ENCODE measurements at regions not wholly inside any gene's neighbourhood (a gene's known extent, or its start where the extent isn't known, plus 50 kb on each side); places are given as distances from the start of the nearest gene placed in this dataset.

DNA sequence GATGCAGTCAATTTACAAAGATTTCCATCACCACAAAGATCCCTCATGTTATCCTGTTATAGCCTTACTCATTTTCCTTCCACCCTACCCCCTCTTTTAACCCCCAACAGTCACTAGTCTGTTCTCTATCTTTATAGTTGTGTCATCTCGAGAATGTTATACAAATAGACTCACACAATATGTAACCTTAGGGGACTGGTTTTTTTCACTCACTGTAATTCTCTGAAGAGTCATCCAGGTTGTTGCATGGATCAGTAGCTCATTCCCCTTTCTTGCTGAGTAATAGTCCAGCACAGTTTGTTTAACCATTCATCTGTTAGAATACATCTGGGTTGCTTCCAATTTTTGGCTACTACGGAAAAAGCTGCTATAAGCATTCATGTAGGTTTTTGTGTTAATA lies 121.1 kb upstream of the PDE1C start:
- peak; percentile 63 for DNase-seq
- intact Hi-C loops (cut with micrococcal nuclease), result no loop called here
- no TSS peak for BruUV-seq (replicated peaks)
- no peaks in the 10 kb centered on the region for H3K9me2 ChIP-seq (replicated peaks; ENCODE audit: low read length)
- ATAC-seq, result peak; percentile 37; the same call in 1 of the 2 replicates
- no peaks in the 10 kb centered on the region for H3F3A ChIP-seq (ENCODE audit: low read length, unreplicated experiment)
- no peaks in the 10 kb centered on the region for H3K79me2 ChIP-seq (ENCODE audit: low read length)
- no peak overlapping the region for H3K27ac ChIP-seq (ENCODE audit: low read length)
- no peaks in the 10 kb centered on the region for H3K36me3 ChIP-seq (ENCODE audit: low read depth, low read length)
- CTCF ChIA-PET, result no interaction called here
- POLR2A ChIA-PET (ENCODE audit: unreplicated experiment), result no interaction called here
- no peak overlapping the region for H3K4me3 ChIP-seq (ENCODE audit: low read length)
- no peak overlapping the region for H3K9ac ChIP-seq (ENCODE audit: low read length)
- H3K27me3 ChIP-seq (ENCODE audit: low read length), result no peaks in the 10 kb centered on the region
- no peak overlapping the region for H3K4me2 ChIP-seq (ENCODE audit: low read length)
- H2AFZ ChIP-seq (ENCODE audit: low read length), result no peak overlapping the region
- H3K9me3 ChIP-seq (ENCODE audit: low read length), result peaks cover 11% of the 10 kb centered on the region; the same call in 1 of the 2 replicates
- TF ChIP-seq EZH2 (IDR thresholded peaks at IDR 0.05; ENCODE audit: low read length, unreplicated experiment), result no peak
- no peaks in the 10 kb centered on the region for H4K20me1 ChIP-seq (ENCODE audit: low read length)
- 0 out of 2 replicates have a peak, but pooled peaks cover 6% of the 10 kb centered on the region for H3K4me1 ChIP-seq (ENCODE audit: insufficient read depth, low read length)

DNA sequence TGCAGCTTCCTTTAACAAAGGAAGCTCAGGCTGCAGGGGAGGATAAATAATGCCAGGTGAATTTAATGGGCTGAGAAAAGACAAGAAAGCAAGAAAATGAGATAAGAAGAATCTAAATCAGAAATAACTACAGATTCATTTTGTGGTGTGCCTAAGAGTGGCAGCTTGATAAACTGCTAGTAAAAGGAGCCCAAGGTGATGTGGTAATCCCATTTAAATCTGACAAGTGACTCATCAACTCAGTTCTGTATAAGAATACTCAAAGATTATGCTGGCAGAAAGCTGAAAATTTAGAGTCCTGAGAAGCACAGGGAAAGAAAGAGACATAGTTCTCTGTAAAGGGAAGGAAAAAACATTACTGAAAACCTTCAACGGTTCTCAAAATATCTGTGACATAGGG lies 109.4 kb upstream of the PDE1C start:
- no peaks in the 10 kb centered on the region for H3K79me2 ChIP-seq (ENCODE audit: low read length)
- ChIA-PET POLR2A (ENCODE audit: unreplicated experiment) (interaction anchor here (0.6 kb wide), 1 partner anchor 365 kb away, joined by 9 read pairs; no protein-coding TSS in a partner anchor), CTCF (no interaction called here)
- intact Hi-C loops (cut with micrococcal nuclease), result no loop called here
- H3K4me1 ChIP-seq (ENCODE audit: insufficient read depth, low read length), result peaks cover 16% of the 10 kb centered on the region; the same call in 1 of the 2 replicates
- no peaks in the 10 kb centered on the region for H3K9me2 ChIP-seq (replicated peaks; ENCODE audit: low read length)
- BruUV-seq (replicated peaks), result no TSS peak
- H3F3A ChIP-seq (ENCODE audit: low read length, unreplicated experiment), result no peaks in the 10 kb centered on the region
- H4K20me1 ChIP-seq (ENCODE audit: low read length), result no peaks in the 10 kb centered on the region
- H3K9ac ChIP-seq (ENCODE audit: low read length), result no peak overlapping the region
- no peak overlapping the region for H3K4me3 ChIP-seq (ENCODE audit: low read length)
- no peaks in the 10 kb centered on the region for H3K27me3 ChIP-seq (ENCODE audit: low read length)
- no peaks in the 10 kb centered on the region for H3K36me3 ChIP-seq (ENCODE audit: low read depth, low read length)
- H3K4me2 ChIP-seq (ENCODE audit: low read length), result no peak overlapping the region
- ATAC-seq (peak; percentile 64), DNase-seq (peak; percentile 46)
- TF ChIP-seq EZH2 (IDR thresholded peaks at IDR 0.05; ENCODE audit: low read length, unreplicated experiment) (no peak), EZH2phosphoT487 (IDR thresholded peaks at IDR 0.05; ENCODE audit: borderline replicate concordance, low read length) (no peak)
- H3K27ac ChIP-seq (ENCODE audit: low read length), result no peak overlapping the region
- no peak overlapping the region for H2AFZ ChIP-seq (ENCODE audit: low read length)
- H3K9me3 ChIP-seq (ENCODE audit: low read length), result no peaks in the 10 kb centered on the region

DNA sequence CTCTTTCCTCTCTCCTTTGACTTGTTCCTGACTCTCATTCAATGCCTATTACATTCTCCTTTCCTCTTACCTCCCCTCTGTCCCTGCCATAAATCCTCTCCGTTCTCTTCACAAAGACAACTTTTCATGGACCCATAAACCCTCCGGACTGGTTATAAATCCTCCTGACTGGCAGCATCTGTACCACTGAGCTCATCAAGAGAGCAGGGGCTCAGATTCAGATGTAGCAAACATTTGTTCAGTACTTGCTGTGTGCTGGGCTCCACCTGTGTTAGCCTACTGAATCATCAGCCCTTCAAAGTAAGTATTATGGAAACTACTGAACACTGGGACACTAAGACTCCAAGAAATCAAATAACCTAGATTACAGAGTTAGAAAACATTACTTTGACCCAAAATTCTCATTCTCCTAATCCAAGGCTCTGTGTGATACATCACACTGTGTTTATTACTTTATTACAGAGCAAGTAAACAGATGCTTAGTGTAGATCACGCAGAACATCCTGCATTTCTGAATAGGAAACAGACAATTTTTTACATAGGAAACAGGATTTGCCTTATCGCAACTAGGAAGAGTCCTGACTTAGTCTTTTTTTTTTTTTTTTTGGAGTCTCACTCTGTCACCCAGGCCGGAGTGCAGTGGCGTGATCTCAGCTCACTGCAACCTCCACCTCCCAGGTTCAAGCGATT lies 108.6 kb upstream of the PDE1C start:
- POLR2A ChIA-PET (ENCODE audit: unreplicated experiment), result interaction anchor here (0.6 kb wide), 1 partner anchor 364 kb away, joined by 9 read pairs; no protein-coding TSS in a partner anchor
- no peaks in the 10 kb centered on the region for H3K9me2 ChIP-seq (replicated peaks; ENCODE audit: low read length)
- DNase-seq (no peak), ATAC-seq (peak; percentile 57)
- no peak overlapping the region for H2AFZ ChIP-seq (ENCODE audit: low read length)
- BruUV-seq (replicated peaks), result no TSS peak
- intact Hi-C loops (cut with micrococcal nuclease), result no loop called here
- no peaks in the 10 kb centered on the region for H3K36me3 ChIP-seq (ENCODE audit: low read depth, low read length)
- no peak overlapping the region for H3K4me2 ChIP-seq (ENCODE audit: low read length)
- H3K9ac ChIP-seq (ENCODE audit: low read length), result no peak overlapping the region
- H3K4me1 ChIP-seq (ENCODE audit: insufficient read depth, low read length), result peaks cover 16% of the 10 kb centered on the region; the same call in 1 of the 2 replicates
- TF ChIP-seq EZH2phosphoT487 (IDR thresholded peaks at IDR 0.05; ENCODE audit: borderline replicate concordance, low read length) (no peak), EZH2 (IDR thresholded peaks at IDR 0.05; ENCODE audit: low read length, unreplicated experiment) (no peak)
- H3K79me2 ChIP-seq (ENCODE audit: low read length), result no peaks in the 10 kb centered on the region
- H3K27me3 ChIP-seq (ENCODE audit: low read length), result no peaks in the 10 kb centered on the region
- H3K4me3 ChIP-seq (ENCODE audit: low read length), result no peak overlapping the region
- no peaks in the 10 kb centered on the region for H3K9me3 ChIP-seq (ENCODE audit: low read length)
- H3F3A ChIP-seq (ENCODE audit: low read length, unreplicated experiment), result no peaks in the 10 kb centered on the region
- H4K20me1 ChIP-seq (ENCODE audit: low read length), result no peaks in the 10 kb centered on the region
- H3K27ac ChIP-seq (ENCODE audit: low read length), result no peak overlapping the region
- CTCF ChIA-PET, result no interaction called here

DNA sequence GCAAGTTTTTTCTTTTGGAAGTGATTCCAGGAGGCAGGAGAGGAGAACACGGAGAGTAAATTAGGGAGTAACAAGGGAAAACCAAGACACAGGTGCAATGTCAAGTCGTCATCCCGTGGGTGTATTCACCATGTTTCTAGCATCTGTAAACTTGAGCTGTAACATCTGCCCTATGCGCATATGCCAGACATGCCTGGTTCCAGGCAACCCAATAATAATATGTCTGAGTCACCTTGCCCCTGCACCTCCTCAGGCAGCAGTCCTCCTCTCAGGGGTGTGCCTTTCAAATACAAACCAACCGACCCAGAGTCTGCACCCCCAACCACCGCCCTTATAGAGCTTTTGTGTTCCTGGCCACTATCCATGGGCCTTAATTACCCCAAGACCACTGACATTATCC lies 107.0 kb upstream of the PDE1C start:
- DNase-seq (no peak), ATAC-seq (no peak)
- ChIA-PET POLR2A (ENCODE audit: unreplicated experiment) (no interaction called here), CTCF (no interaction called here)
- Histone ChIP-seq H3K9ac (ENCODE audit: low read length) (no peak overlapping the region), H3F3A (ENCODE audit: low read length, unreplicated experiment) (no peaks in the 10 kb centered on the region), H3K4me2 (ENCODE audit: low read length) (no peak overlapping the region), H3K9me2 (replicated peaks; ENCODE audit: low read length) (no peaks in the 10 kb centered on the region), H3K9me3 (ENCODE audit: low read length) (no peaks in the 10 kb centered on the region), H3K4me1 (ENCODE audit: insufficient read depth, low read length) (peaks cover 16% of the 10 kb centered on the region; the same call in 1 of the 2 replicates), H3K36me3 (ENCODE audit: low read depth, low read length) (no peaks in the 10 kb centered on the region), H3K27ac (ENCODE audit: low read length) (no peak overlapping the region), H3K27me3 (ENCODE audit: low read length) (no peaks in the 10 kb centered on the region), H4K20me1 (ENCODE audit: low read length) (no peaks in the 10 kb centered on the region), H3K4me3 (ENCODE audit: low read length) (no peak overlapping the region), H3K79me2 (ENCODE audit: low read length) (no peaks in the 10 kb centered on the region), H2AFZ (ENCODE audit: low read length) (no peak overlapping the region)
- intact Hi-C loops (cut with micrococcal nuclease), result no loop called here
- no TSS peak for BruUV-seq (replicated peaks)
- TF ChIP-seq, protein P1, sequence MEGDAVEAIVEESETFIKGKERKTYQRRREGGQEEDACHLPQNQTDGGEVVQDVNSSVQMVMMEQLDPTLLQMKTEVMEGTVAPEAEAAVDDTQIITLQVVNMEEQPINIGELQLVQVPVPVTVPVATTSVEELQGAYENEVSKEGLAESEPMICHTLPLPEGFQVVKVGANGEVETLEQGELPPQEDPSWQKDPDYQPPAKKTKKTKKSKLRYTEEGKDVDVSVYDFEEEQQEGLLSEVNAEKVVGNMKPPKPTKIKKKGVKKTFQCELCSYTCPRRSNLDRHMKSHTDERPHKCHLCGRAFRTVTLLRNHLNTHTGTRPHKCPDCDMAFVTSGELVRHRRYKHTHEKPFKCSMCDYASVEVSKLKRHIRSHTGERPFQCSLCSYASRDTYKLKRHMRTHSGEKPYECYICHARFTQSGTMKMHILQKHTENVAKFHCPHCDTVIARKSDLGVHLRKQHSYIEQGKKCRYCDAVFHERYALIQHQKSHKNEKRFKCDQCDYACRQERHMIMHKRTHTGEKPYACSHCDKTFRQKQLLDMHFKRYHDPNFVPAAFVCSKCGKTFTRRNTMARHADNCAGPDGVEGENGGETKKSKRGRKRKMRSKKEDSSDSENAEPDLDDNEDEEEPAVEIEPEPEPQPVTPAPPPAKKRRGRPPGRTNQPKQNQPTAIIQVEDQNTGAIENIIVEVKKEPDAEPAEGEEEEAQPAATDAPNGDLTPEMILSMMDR (conservative IDR thresholded peaks at IDR 0.05; ENCODE audit: low read depth, low read length), result no peak
- no peak for TF ChIP-seq EZH2 (IDR thresholded peaks at IDR 0.05; ENCODE audit: low read length, unreplicated experiment)
- no peak for TF ChIP-seq EZH2phosphoT487 (IDR thresholded peaks at IDR 0.05; ENCODE audit: borderline replicate concordance, low read length)

Data from PC-3 (cell line).